ENCODE measurements at regions not wholly inside any gene's neighbourhood (a gene's known extent, or its start where the extent isn't known, plus 50 kb on each side); places are given as distances from the start of the nearest gene placed in this dataset.

DNA sequence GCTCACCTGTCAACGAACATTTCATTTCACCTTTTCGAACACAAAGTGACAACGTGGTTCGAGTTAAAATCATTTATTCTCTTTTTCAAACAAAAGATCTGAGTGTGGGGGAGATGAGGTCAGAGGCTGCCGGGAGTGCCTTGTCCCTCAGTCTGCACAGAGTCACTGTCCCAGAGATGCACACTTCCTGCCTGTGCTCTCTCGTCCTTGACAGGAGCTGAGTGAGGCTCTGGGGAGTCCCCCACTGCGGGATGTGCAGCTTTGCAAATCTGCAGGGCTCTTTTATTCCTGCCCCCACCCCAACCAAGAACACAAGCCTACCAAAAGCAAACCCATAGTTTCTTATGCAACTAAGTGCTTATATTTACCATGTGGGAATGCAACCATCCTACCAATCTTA is 497.8 kb downstream of the EIPR1 start:
- TF ChIP-seq CTCF (IDR thresholded peaks at IDR 0.05; ENCODE audit: low read depth, low read length) (no peak), EZH2phosphoT487 (IDR thresholded peaks at IDR 0.05; ENCODE audit: low read depth) (no peak)
